CD4-positive, alpha-beta T cell treated with Interleukin-17A for 4 hours (primary cell): ENCODE measurements at regions not wholly inside any gene's neighbourhood (a gene's known extent, or its start where the extent isn't known, plus 50 kb on each side); places are given as distances from the start of the nearest gene placed in this dataset.
"Not testable (repeated sequence)": the region's sequence is repeated elsewhere in the genome, so short reads cannot be mapped to it uniquely, and the experiment has no call there.

ENCODE experiments used
- DNase-seq: peaks from one replicate; pipeline ENCODE4 v3.0.0-alpha.2; 2020; ENCODE audit warnings: mixed read lengths

GRCh38 chr12:59404109-59404650 is 191.6 kb upstream of the SLC16A7 start:
- DNase-seq = no peak

- DNase-seq = peak; percentile 36
Observed at GRCh38 chr12:59403259-59403932, 192.4 kb upstream of the SLC16A7 start.

- no peak for DNase-seq
Observed at GRCh38 chr12:59401862-59402261, 194.0 kb upstream of the SLC16A7 start.

- DNase-seq = no peak
Observed at GRCh38 chr12:59398164-59398563, 197.7 kb upstream of the SLC16A7 start.

- DNase-seq = no peak
Observed at GRCh38 chr12:59396919-59397318, 198.9 kb upstream of the SLC16A7 start.

GRCh38 chr12:59396519-59396918 is 199.3 kb upstream of the SLC16A7 start:
- no peak for DNase-seq

GRCh38 chr12:59395310-59395709 is 200.5 kb upstream of the SLC16A7 start:
- DNase-seq = not testable (repeated sequence)

- DNase-seq = no peak
Observed at GRCh38 chr12:59393506-59393905, 202.3 kb upstream of the SLC16A7 start.

- no peak for DNase-seq
Observed at GRCh38 chr12:59389968-59390576, 205.8 kb upstream of the SLC16A7 start.

- no peak for DNase-seq
Observed at GRCh38 chr12:59388694-59389093, 207.1 kb upstream of the SLC16A7 start.

- DNase-seq = no peak
Observed at GRCh38 chr12:59388176-59388575, 207.7 kb upstream of the SLC16A7 start.

- DNase-seq = no peak
Observed at GRCh38 chr12:59386236-59386635, 209.6 kb upstream of the SLC16A7 start.

GRCh38 chr12:59383079-59383822 is 212.6 kb upstream of the SLC16A7 start:
- DNase-seq = no peak

- no peak for DNase-seq
Observed at GRCh38 chr12:59382282-59383078, 213.3 kb upstream of the SLC16A7 start.

- DNase-seq = no peak
Observed at GRCh38 chr12:59381106-59381505, 214.7 kb upstream of the SLC16A7 start.

- no peak for DNase-seq
Observed at GRCh38 chr12:59375633-59376032, 220.2 kb upstream of the SLC16A7 start.

GRCh38 chr12:59374783-59375182 is 221.0 kb upstream of the SLC16A7 start:
- no peak for DNase-seq

GRCh38 chr12:59372956-59373355 is 222.9 kb upstream of the SLC16A7 start:
- DNase-seq = no peak

GRCh38 chr12:59370933-59371332 is 224.9 kb upstream of the SLC16A7 start:
- DNase-seq = no peak

- no peak for DNase-seq
Observed at GRCh38 chr12:59365133-59365532, 230.7 kb upstream of the SLC16A7 start.

- DNase-seq = no peak
Observed at GRCh38 chr12:59357811-59358210, 238.0 kb upstream of the SLC16A7 start.

GRCh38 chr12:59346248-59346647 is 249.6 kb upstream of the SLC16A7 start:
- not testable (repeated sequence) for DNase-seq

GRCh38 chr12:59345406-59345805 is 250.4 kb upstream of the SLC16A7 start:
- DNase-seq = no peak
